Ecto neural progenitor cell (in vitro differentiated cells): ENCODE measurements at regions not wholly inside any gene's neighbourhood (a gene's known extent, or its start where the extent isn't known, plus 50 kb on each side); places are given as distances from the start of the nearest gene placed in this dataset.

ENCODE experiments used
- DNase-seq: peaks from one replicate; pipeline ENCODE4 v3.0.0-alpha.2; 2018; ENCODE audit warnings: low spot score

GRCh38 chr2:221822416-221822815 lies 250.3 kb upstream of the EPHA4 start:
- no peak for DNase-seq

DNA sequence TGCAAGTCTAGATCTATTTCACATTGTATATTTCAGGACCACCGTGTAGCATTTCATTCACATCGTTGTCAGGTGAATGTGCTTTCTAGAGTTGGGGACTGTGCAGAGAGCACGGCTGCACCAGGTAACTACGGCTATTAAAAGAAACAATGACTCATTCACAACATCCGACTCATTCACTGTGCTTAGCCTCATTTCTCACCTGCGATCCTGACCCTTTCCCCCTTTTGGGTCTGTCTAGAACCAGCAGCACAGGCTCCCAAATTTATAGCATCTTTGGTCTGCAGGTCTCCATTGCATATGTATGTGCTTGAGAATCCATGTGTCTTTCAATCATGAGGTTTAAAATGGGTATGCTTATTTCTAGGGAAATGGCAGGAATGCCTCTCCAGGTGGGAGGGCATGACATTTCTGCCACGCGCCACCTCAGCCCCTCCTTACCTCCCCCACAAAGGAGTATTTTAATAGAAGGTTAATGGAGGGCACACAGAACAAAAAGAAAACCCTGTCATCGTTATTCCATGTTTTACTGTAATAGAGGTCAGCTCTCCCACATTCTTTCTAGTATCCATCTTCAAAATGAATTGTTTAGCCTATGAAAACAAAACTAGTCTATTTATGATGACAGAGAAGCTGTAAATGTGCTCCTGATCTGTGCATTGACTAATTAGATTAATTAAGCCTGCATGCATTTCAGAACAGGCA lies 246.7 kb upstream of the EPHA4 start:
- no peak for DNase-seq

- no peak for DNase-seq
Measured at GRCh38 chr2:221817878-221818277, 245.8 kb upstream of the EPHA4 start.

GRCh38 chr2:221817052-221817451 lies 244.9 kb upstream of the EPHA4 start:
- DNase-seq = no peak

GRCh38 chr2:221816566-221816965 lies 244.5 kb upstream of the EPHA4 start:
- DNase-seq = no peak

GRCh38 chr2:221810650-221811049 lies 238.5 kb upstream of the EPHA4 start:
- DNase-seq = no peak

DNA sequence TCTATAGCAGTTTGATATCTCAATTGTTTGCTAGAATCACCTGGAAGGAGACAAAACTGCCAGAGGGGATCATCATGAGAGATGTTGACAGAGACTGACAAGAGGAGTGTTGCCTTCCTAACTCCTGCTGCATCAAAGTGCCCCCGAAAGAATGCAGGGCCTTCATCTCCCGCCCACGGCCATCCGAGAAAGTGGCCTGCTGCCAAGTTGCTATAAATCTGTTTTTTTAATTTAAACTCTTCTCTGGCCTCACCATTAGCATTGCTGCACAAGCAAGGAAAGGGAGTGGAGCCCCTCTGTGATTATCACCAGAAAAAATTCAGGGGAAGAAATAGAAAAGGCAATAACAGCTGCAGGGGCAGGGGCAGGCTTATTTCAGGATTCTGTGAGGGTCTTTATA lies 238.1 kb upstream of the EPHA4 start:
- no peak for DNase-seq

DNA sequence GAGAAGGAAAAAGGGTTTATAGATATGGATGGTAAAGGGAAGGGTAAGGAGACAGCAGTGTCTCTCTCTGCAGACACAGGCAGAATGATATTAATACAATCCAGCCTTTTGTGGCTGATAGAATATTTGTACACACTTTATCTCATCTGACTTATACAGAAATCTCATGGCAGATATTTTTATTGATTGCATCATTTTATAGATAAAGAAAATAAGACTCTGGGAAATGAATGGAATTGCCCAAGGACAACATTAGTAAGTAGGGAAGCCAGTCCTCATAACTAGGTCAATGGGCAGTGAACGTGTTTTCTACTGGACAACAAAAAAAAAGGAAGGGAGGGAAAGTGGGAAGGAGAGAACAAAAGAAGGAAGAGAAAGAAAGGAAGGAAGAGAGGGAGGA lies 236.4 kb upstream of the EPHA4 start:
- DNase-seq = no peak

DNA sequence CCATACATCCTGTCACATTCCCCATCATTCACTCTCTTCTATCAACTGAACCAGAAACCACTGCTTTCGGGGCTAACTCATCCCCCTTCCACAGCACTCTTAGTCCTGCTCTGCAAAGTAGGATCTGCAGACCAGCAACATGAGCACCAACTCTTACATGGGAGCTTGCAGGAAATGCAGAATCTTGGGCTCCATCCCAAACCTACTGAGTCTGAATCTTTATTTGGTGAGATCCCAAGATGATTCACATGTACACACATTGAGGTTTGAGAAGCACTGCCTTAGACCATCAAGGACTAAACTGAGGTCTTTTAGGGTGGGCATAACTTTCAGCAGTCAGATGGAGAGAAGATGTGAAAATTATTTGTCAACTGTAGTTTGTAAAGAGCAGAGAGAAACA lies 235.6 kb upstream of the EPHA4 start:
- DNase-seq = no peak

GRCh38 chr2:221802089-221802488 lies 230.0 kb upstream of the EPHA4 start:
- no peak for DNase-seq

DNA sequence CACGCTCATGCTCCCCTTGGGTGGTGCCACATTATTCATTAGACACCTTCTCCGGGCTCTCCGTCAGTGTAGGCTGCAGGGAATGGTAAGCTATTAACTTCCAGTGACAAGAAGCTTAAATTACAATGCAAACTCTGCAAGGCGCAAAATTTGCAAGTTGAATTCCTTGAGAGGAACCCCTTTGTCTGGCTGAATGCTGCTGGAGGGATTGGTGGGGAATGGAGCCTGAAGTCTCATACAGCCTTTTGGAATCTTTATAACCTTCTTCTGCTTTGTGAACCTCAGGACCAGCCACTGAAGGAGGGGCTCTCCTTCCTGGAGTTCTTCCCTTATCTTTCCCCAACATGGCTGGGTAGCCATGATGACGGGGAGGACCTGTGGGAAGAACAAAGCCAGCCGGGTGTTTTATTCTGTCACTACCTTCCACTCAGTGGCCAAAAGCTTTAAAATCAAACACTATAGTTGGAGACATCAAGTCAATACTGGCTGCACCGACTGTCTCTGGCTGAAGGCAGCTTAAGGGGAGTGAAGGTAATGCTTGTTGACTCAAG lies 220.9 kb upstream of the EPHA4 start:
- DNase-seq = peak; percentile 58

DNA sequence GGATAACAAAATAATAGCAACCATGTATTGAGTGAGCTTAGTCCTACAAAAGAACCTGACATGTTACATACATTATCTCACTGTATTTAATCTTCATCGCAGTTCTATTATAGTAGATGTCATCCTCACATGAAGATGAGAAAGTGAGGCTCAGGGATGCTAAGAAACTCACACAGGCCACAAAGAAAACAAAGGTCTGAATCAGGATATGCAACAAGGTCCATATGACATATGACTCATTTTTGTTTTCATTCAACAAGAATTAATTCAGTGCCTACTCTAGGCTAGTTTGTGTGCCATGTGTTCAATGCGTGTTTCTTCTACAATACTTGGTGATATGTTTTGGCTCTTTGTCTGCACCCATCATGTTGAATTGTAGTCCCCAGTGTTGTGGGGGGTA lies 219.7 kb upstream of the EPHA4 start:
- DNase-seq = no peak

DNA sequence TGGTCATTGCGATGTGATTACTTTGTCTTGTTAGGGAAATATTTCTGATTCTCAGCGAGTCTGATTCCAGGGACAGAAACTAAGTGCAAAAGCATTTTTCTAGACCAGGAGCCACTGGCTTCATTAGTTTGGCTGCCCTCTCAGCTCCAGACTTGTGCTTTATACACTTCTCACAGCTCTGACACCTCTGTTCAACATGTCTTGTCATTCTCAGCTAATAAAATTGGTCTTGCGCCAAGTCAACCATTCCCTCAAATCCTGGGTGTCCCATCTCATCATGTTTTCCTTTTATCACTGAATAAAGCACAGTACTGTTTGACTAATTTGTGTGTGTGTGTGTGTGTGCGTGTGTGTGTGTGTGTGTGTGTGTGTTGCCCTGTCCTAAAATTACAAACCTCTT lies 215.5 kb upstream of the EPHA4 start:
- DNase-seq = no peak

- no peak for DNase-seq
Measured at GRCh38 chr2:221786297-221786926, 214.3 kb upstream of the EPHA4 start.

GRCh38 chr2:221780281-221780688 lies 208.2 kb upstream of the EPHA4 start:
- DNase-seq = no peak

- DNase-seq = no peak
Measured at GRCh38 chr2:221779614-221780067, 207.5 kb upstream of the EPHA4 start.

GRCh38 chr2:221778025-221778424 lies 205.9 kb upstream of the EPHA4 start:
- DNase-seq = no peak

- DNase-seq = no peak
Measured at GRCh38 chr2:221777119-221777518, 205.0 kb upstream of the EPHA4 start.

DNA sequence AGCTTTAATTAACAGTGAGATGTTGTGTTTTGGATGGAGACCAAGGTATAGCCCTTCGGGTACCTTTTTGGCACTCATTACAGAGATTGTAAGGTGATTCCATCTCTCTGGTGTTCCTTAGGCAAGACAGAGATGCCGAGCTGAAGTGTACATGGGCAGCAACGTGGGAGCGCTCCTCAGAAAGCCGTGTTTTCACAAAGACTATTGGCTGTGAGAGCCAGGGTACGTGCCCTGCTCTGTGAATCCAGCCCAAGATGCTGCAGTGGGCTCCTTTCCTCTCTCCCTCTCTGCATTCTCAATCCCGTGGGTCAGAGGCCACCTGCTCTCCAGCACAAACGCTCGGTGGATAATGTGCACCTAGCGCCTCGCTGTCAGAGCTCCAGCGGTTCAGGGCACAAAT lies 203.0 kb upstream of the EPHA4 start:
- no peak for DNase-seq

- no peak for DNase-seq
Measured at GRCh38 chr2:221774136-221774535, 202.0 kb upstream of the EPHA4 start.

DNA sequence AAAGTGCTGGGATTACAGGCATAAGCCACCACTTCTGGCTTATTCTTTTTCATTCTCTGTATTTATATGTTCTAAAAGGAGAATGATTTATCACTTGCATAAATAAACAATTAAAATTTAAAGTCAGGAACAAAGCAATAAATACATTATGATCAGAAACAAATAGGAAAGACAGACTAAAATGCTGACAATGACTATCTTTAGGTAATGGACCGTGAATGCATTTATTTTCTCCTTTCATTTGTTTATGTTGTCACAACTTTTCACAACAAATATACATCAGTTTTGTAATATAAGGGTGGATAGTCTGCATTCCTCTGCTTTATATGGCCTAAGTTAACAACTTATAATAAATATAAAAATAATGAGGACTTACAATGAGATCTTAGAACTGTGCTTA lies 199.2 kb upstream of the EPHA4 start:
- no peak for DNase-seq

- no peak for DNase-seq
Measured at GRCh38 chr2:221767106-221768012, 195.3 kb upstream of the EPHA4 start.

DNA sequence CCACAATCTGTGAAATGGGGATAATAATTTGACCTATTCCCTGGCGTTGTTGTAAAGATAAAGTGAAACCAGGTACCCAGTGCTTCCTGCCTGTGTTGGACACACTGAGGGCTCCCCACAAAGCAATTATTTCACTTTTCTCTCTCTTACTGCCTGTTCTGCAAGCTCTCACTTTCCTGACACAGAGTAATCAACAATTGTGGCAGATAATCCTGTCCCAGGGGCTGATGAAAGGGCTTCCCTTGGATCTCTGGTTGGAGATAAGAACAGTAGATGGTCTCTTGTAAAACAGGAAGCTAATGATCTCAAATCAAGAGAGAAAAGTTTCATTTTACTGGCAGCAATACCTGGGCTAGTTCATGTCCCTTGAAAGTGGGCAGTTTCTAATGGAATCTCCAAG lies 190.4 kb upstream of the EPHA4 start:
- DNase-seq = no peak
